ENCODE measurements at regions not wholly inside any gene's neighbourhood (a gene's known extent, or its start where the extent isn't known, plus 50 kb on each side); places are given as distances from the start of the nearest gene placed in this dataset.

DNA sequence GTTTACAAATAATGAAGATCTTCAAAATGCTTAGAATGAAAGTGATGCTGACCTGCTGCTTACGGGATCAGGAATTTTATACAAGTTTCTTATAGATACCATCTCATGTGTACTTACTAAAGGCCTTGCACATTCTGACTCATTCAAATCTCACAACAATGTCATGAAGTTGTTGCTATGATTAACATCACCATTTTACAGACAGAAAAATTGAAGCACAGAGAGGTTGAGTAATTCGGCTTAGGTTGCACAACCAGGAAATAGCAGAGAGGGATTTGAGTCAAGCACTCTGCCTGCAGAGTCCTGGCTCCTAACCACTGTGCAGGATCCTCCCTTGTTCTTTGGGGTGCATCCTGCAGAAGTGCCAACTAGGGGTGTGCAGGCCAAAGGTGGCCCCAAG lies 471.9 kb downstream of the MIAT start:
- Histone ChIP-seq H3K9ac (ENCODE audit: low read length) (no peak overlapping the region), H3K9me3 (ENCODE audit: control extremely low read depth in 1 of 3, control insufficient read depth in 2 of 3, insufficient read depth in 1 of 3, low read length in 2 of 3) (no peaks in the 10 kb centered on the region), H3K4me3 (ENCODE audit: control extremely low read depth in 1 of 5, extremely low read depth in 1 of 5, insufficient read depth in 1 of 5, low read depth in 2 of 5, low read length in 4 of 5) (no peak overlapping the region), H3K27me3 (replicated peaks in 1 of 4; ENCODE audit: control extremely low read depth in 1 of 4, control insufficient read depth in 3 of 4, insufficient read depth in 4 of 4, low read length in 3 of 4) (peaks cover 0 to 5% (median 1%) of the 10 kb centered on the region in 4 experiments), H3K79me2 (ENCODE audit: control insufficient read depth, insufficient read depth, low read length) (no peaks in the 10 kb centered on the region), H3K4me2 (replicated peaks; ENCODE audit: low read depth, low read length, poor library complexity, severe bottlenecking) (no peak overlapping the region), H3K27ac (ENCODE audit: low read length in 2 of 2) (no peak overlapping the region), H2AFZ (ENCODE audit: insufficient read depth, low read depth, low read length, poor library complexity, severe bottlenecking) (no peak overlapping the region), H3K36me3 (replicated peaks in 1 of 2; ENCODE audit: control extremely low read depth in 1 of 2, control insufficient read depth in 1 of 2, extremely low read depth in 1 of 2, insufficient read depth in 2 of 2, low read length in 1 of 2) (no peaks in the 10 kb centered on the region), H4K20me1 (ENCODE audit: control insufficient read depth, insufficient read depth, low read length, poor library complexity, severe bottlenecking) (no peaks in the 10 kb centered on the region), H3K4me1 (ENCODE audit: control insufficient read depth in 2 of 2, insufficient read depth in 2 of 2, low read length in 2 of 2) (no peaks in the 10 kb centered on the region)
- intact Hi-C loops (cut with micrococcal nuclease) = no loop called here
- ATAC-seq (ENCODE audit: low read depth) = no peak
- ChIA-PET CTCF (no interaction called here), POLR2A (no interaction called here)
- 75% methylated on average over 1 of the region's 2 CpGs for WGBS (ENCODE audit: insufficient coverage)
- Mint-ChIP-seq H3K27me3 (peaks cover 35% of the 10 kb centered on the region), H3K4me3 (no peak overlapping the region), H3K27ac (no peak overlapping the region), H3K9me3 (ENCODE audit: insufficient read depth) (no peaks in the 10 kb centered on the region), H3K4me1 (no peaks in the 10 kb centered on the region)
- TF ChIP-seq, protein P1, sequence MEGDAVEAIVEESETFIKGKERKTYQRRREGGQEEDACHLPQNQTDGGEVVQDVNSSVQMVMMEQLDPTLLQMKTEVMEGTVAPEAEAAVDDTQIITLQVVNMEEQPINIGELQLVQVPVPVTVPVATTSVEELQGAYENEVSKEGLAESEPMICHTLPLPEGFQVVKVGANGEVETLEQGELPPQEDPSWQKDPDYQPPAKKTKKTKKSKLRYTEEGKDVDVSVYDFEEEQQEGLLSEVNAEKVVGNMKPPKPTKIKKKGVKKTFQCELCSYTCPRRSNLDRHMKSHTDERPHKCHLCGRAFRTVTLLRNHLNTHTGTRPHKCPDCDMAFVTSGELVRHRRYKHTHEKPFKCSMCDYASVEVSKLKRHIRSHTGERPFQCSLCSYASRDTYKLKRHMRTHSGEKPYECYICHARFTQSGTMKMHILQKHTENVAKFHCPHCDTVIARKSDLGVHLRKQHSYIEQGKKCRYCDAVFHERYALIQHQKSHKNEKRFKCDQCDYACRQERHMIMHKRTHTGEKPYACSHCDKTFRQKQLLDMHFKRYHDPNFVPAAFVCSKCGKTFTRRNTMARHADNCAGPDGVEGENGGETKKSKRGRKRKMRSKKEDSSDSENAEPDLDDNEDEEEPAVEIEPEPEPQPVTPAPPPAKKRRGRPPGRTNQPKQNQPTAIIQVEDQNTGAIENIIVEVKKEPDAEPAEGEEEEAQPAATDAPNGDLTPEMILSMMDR (IDR thresholded peaks at IDR 0.05) = no peak
- no peak for TF ChIP-seq EZH2 (IDR thresholded peaks at IDR 0.05; ENCODE audit: borderline replicate concordance, insufficient read depth, low read depth, low read length, poor library complexity, severe bottlenecking)
- DNase-seq = no peak

DNA sequence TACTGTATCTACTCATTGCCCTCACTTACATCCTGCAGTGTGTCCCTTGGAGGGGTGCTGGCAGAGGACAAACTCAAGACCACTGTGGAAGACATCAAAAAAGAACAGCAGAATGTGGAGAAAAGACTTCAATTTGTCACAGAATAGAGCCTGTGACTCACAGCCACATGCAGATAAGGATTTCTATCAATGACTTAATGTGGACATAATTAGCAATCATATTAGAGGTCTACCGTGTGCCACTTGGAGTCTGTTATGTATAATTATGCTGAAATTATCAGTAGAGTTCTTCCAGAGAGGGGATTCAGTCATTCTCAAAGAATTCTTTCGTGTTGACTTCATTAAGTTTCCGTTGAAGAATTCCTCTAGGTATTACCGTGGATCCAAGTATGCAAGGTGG lies 473.5 kb downstream of the MIAT start:
- Mint-ChIP-seq H3K9me3 (ENCODE audit: insufficient read depth) (no peaks in the 10 kb centered on the region), H3K4me3 (no peak overlapping the region), H3K27ac (no peak overlapping the region), H3K27me3 (peaks cover 28% of the 10 kb centered on the region), H3K4me1 (no peaks in the 10 kb centered on the region)
- Histone ChIP-seq H3K4me3 (ENCODE audit: control extremely low read depth in 1 of 5, extremely low read depth in 1 of 5, insufficient read depth in 1 of 5, low read depth in 2 of 5, low read length in 4 of 5) (no peak overlapping the region), H3K4me1 (ENCODE audit: control insufficient read depth in 2 of 2, insufficient read depth in 2 of 2, low read length in 2 of 2) (no peaks in the 10 kb centered on the region), H3K9me3 (ENCODE audit: control extremely low read depth in 1 of 3, control insufficient read depth in 2 of 3, insufficient read depth in 1 of 3, low read length in 2 of 3) (no peaks in the 10 kb centered on the region), H3K36me3 (replicated peaks in 1 of 2; ENCODE audit: control extremely low read depth in 1 of 2, control insufficient read depth in 1 of 2, extremely low read depth in 1 of 2, insufficient read depth in 2 of 2, low read length in 1 of 2) (no peaks in the 10 kb centered on the region), H4K20me1 (ENCODE audit: control insufficient read depth, insufficient read depth, low read length, poor library complexity, severe bottlenecking) (no peaks in the 10 kb centered on the region), H3K9ac (ENCODE audit: low read length) (no peak overlapping the region), H3K27ac (ENCODE audit: low read length in 2 of 2) (no peak overlapping the region), H3K27me3 (replicated peaks in 1 of 4; ENCODE audit: control extremely low read depth in 1 of 4, control insufficient read depth in 3 of 4, insufficient read depth in 4 of 4, low read length in 3 of 4) (peaks cover 0 to 5% (median 0%) of the 10 kb centered on the region in 4 experiments), H2AFZ (ENCODE audit: insufficient read depth, low read depth, low read length, poor library complexity, severe bottlenecking) (no peak overlapping the region), H3K79me2 (ENCODE audit: control insufficient read depth, insufficient read depth, low read length) (no peaks in the 10 kb centered on the region), H3K4me2 (replicated peaks; ENCODE audit: low read depth, low read length, poor library complexity, severe bottlenecking) (no peak overlapping the region)
- POLR2A ChIA-PET = no interaction called here
- WGBS (ENCODE audit: insufficient coverage) = 100% methylated on average over 2 of the region's 4 CpGs
- CTCF ChIA-PET = no interaction called here
- ATAC-seq (ENCODE audit: low read depth) (no peak), DNase-seq (no peak)
- TF ChIP-seq EZH2 (IDR thresholded peaks at IDR 0.05; ENCODE audit: borderline replicate concordance, insufficient read depth, low read depth, low read length, poor library complexity, severe bottlenecking) = no peak
- TF ChIP-seq, protein P1 (IDR thresholded peaks at IDR 0.05) = no peak
- intact Hi-C loops (cut with micrococcal nuclease) = no loop called here
